ENCODE measurements at regions not wholly inside any gene's neighbourhood (a gene's known extent, or its start where the extent isn't known, plus 50 kb on each side); places are given as distances from the start of the nearest gene placed in this dataset.

DNA sequence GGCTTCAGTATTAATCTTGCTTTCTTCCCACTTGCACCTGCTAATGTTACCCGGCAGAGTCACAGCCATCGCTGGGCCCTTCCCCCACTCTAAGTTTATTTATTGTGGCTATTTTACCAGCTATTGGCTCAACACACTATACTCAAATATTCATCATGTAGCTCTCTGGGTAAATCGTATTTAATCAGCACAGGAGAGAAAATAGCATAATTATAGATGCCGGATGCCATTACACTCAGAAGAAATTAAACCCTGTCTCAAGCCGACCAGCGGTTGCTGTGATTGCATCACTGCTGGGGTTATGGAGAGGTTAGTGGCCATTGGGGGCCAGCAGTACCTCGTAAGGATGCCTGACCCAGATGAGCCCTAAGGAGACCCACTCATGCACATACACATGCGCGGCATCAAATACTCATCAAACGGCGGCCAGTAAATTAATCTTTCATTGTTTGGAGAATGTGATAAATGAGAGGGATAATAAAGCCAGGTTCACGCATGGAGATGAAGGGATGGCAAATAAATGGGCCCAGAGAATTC lies 269.5 kb upstream of the ZFHX3 start:
- H3K36me3 ChIP-seq = no peaks in the 10 kb centered on the region
- in situ Hi-C loops (cut with MboI; ENCODE audit: low pct_ligation_motif_present in 1 of 4, low pct_unique_long_range_greater_than_20kb in 1 of 4, low sequenced_read_pairs in 3 of 4) = no loop called here
- intact Hi-C loops (cut with DNase I; ENCODE audit: low total_unique reads) = no loop called here
- no peak overlapping the region for H3K4me3 ChIP-seq
- H3K27ac ChIP-seq = no peak overlapping the region
- WGBS, 2 donors (ENCODE audit: low coverage in 1 of 2) = 85 to 91% methylated on average over 11 to 12 of the region's 12 CpGs
- TF ChIP-seq, protein P1, sequence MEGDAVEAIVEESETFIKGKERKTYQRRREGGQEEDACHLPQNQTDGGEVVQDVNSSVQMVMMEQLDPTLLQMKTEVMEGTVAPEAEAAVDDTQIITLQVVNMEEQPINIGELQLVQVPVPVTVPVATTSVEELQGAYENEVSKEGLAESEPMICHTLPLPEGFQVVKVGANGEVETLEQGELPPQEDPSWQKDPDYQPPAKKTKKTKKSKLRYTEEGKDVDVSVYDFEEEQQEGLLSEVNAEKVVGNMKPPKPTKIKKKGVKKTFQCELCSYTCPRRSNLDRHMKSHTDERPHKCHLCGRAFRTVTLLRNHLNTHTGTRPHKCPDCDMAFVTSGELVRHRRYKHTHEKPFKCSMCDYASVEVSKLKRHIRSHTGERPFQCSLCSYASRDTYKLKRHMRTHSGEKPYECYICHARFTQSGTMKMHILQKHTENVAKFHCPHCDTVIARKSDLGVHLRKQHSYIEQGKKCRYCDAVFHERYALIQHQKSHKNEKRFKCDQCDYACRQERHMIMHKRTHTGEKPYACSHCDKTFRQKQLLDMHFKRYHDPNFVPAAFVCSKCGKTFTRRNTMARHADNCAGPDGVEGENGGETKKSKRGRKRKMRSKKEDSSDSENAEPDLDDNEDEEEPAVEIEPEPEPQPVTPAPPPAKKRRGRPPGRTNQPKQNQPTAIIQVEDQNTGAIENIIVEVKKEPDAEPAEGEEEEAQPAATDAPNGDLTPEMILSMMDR (IDR thresholded peaks at IDR 0.05) = no peak
- no peak for TF ChIP-seq POLR2A (IDR thresholded peaks at IDR 0.05)
- DNase-seq = no peak
- H3K4me1 ChIP-seq = no peaks in the 10 kb centered on the region
- H3K9me3 ChIP-seq = no peaks in the 10 kb centered on the region
- H3K27me3 ChIP-seq = no peaks in the 10 kb centered on the region

DNA sequence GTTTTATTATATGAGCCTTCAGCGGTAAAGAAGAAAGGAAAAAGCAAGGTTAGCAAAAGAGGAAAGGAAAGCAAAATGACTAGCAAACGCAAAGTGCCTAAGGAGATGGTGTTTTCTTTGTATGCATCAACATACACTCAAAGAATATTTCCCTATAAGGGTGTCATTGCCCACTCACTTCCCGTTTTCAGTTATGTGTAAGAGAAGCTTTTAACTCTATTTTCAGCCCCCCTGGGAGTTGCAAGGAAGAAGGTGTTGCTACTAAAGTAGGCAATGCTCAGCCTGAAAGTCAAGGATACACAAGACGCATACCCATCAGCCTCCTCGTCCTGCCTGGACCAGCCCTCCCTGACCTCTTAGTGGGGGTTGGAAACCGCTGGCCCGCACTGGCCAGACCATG lies 267.7 kb upstream of the ZFHX3 start:
- no peak for DNase-seq
- Histone ChIP-seq H3K9me3 (no peaks in the 10 kb centered on the region), H3K36me3 (no peaks in the 10 kb centered on the region), H3K4me3 (no peak overlapping the region), H3K27me3 (no peaks in the 10 kb centered on the region), H3K27ac (no peak overlapping the region), H3K4me1 (no peaks in the 10 kb centered on the region)
- intact Hi-C loops (cut with DNase I; ENCODE audit: low total_unique reads) (no loop called here), in situ Hi-C loops (cut with MboI; ENCODE audit: low pct_ligation_motif_present in 1 of 4, low pct_unique_long_range_greater_than_20kb in 1 of 4, low sequenced_read_pairs in 3 of 4) (no loop called here)
- TF ChIP-seq, protein P1 (IDR thresholded peaks at IDR 0.05) = no peak
- 63 to 79% methylated on average over 3 to 7 of the region's 7 CpGs for WGBS, 2 donors (ENCODE audit: low coverage in 1 of 2)

DNA sequence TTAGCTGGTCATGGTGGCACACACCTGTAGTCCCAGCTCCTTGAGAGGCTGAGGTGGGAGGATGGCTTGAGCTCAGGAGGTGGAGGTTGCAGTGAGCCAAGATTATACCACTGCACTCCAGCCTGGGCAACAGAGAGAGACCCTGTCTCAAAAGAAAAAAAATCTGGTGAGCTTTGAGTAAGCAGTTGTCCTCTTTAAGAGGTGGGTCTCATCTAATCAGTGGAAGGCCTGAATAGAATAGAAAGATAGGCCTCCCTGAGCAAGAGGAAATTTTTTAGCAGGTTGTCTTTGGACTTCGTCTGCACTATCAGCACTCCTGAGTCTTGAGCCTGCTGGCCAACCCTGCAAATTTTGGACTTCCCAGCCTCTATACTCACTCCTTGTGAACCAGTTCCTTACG lies 266.0 kb upstream of the ZFHX3 start:
- H3K36me3 ChIP-seq = no peaks in the 10 kb centered on the region
- H3K9me3 ChIP-seq = no peaks in the 10 kb centered on the region
- intact Hi-C loops (cut with DNase I; ENCODE audit: low total_unique reads) (no loop called here), in situ Hi-C loops (cut with MboI; ENCODE audit: low pct_ligation_motif_present in 1 of 4, low pct_unique_long_range_greater_than_20kb in 1 of 4, low sequenced_read_pairs in 3 of 4) (no loop called here)
- no peak for DNase-seq
- H3K4me3 ChIP-seq = no peak overlapping the region
- no peaks in the 10 kb centered on the region for H3K27me3 ChIP-seq
- H3K27ac ChIP-seq = no peak overlapping the region
- TF ChIP-seq EP300 (IDR thresholded peaks at IDR 0.05; ENCODE audit: low read depth) = no peak
- TF ChIP-seq, protein P1 (IDR thresholded peaks at IDR 0.05) = no peak
- TF ChIP-seq POLR2AphosphoS5 (IDR thresholded peaks at IDR 0.05) = no peak
- no peak for TF ChIP-seq POLR2A (IDR thresholded peaks at IDR 0.05)
- no peaks in the 10 kb centered on the region for H3K4me1 ChIP-seq
- 91 to 100% methylated on average over 1 to 2 of the region's 2 CpGs for WGBS, 2 donors (ENCODE audit: low coverage in 1 of 2)

DNA sequence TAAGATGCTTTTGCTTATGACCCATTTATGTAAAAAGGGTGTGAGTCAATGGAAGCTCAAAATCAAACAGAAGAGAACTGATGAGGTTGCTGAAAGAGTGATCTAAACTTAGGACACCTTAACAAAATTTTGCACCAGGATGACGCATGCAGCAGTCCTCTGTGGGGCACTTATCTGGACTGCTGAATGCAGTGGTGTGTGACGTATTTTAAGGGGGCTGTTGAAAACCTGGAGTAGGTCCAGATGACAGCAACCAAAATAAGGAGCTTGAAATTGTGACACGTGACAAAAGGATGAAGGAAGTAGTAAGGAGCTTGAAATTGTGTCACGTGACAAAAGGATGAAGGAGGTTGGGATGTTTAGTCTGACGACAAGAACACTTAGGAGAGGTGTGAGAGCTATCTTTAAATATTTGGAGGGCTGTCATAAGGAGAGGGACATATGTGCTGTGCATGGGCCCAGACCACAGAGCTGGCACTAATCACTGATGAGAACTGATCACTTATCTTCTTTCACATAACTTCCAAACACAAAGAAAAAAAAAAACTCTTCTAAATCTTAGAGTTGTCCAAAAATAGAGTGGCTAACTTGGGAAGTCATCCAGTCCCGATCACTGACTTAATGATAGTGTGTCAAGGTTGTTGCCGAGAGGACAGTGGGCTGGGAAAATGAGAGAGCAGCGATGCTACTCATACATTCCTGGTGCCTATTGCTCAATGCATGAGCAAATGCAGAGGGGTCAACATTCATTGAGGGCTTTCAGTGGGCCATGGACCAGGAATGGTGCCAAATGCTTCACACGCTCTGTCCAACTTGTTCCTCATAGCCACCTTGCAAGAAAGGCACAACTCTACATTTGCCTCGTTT lies 264.2 kb upstream of the ZFHX3 start:
- TF ChIP-seq, protein P1 (IDR thresholded peaks at IDR 0.05) = no peak
- TF ChIP-seq POLR2AphosphoS5 (IDR thresholded peaks at IDR 0.05) (no peak), EP300 (IDR thresholded peaks at IDR 0.05; ENCODE audit: low read depth) (no peak)
- in situ Hi-C loops (cut with MboI; ENCODE audit: low pct_ligation_motif_present in 1 of 4, low pct_unique_long_range_greater_than_20kb in 1 of 4, low sequenced_read_pairs in 3 of 4) (no loop called here), intact Hi-C loops (cut with DNase I; ENCODE audit: low total_unique reads) (no loop called here)
- no peak overlapping the region for H3K27ac ChIP-seq
- WGBS, 2 donors (ENCODE audit: low coverage in 1 of 2) = 73 to 86% methylated on average over 6 to 10 of the region's 10 CpGs
- no peaks in the 10 kb centered on the region for H3K9me3 ChIP-seq
- H3K27me3 ChIP-seq = no peaks in the 10 kb centered on the region
- no peak for DNase-seq
- no peaks in the 10 kb centered on the region for H3K36me3 ChIP-seq
- no peak overlapping the region for H3K4me3 ChIP-seq
- no peaks in the 10 kb centered on the region for H3K4me1 ChIP-seq
